ENCODE measurements at regions not wholly inside any gene's neighbourhood (a gene's known extent, or its start where the extent isn't known, plus 50 kb on each side); places are given as distances from the start of the nearest gene placed in this dataset.

- intact Hi-C loops (cut with DNase I) = no loop called here
- Histone ChIP-seq H3K9me3 (no peaks in the 10 kb centered on the region), H3K4me1 (no peaks in the 10 kb centered on the region), H3K27ac (no peak overlapping the region), H3K4me3 (no peak overlapping the region), H3K27me3 (no peaks in the 10 kb centered on the region), H3K36me3 (no peaks in the 10 kb centered on the region)
- no peak for DNase-seq
- ATAC-seq = no peak
- TF ChIP-seq CTCF (IDR thresholded peaks at IDR 0.05) = no peak
- TF ChIP-seq POLR2A (IDR thresholded peaks at IDR 0.05) = no peak
- WGBS, 4 donors = 65 to 74% (median 66%) methylated on average over 7 of the region's 7 CpGs
Observed at GRCh38 chrX:144494074-144494473, 610.2 kb downstream of the UBE2NL start.

- TF ChIP-seq CTCF (IDR thresholded peaks at IDR 0.05) = no peak
- no peak for TF ChIP-seq POLR2A (IDR thresholded peaks at IDR 0.05)
- intact Hi-C loops (cut with DNase I) = no loop called here
- Histone ChIP-seq H3K27ac (no peak overlapping the region), H3K4me1 (no peaks in the 10 kb centered on the region), H3K36me3 (no peaks in the 10 kb centered on the region), H3K27me3 (no peaks in the 10 kb centered on the region), H3K9me3 (peaks cover 0 to 3% (median 0%) of the 10 kb centered on the region in 12 donors), H3K4me3 (no peak overlapping the region)
- WGBS, 4 donors = 72 to 90% (median 80%) methylated on average over 3 of the region's 3 CpGs
- DNase-seq (no peak), ATAC-seq (no peak)
Observed at GRCh38 chrX:144531877-144532276, 648.0 kb downstream of the UBE2NL start.

- Histone ChIP-seq H3K4me1 (no peaks in the 10 kb centered on the region), H3K4me3 (no peak overlapping the region), H3K9me3 (no peaks in the 10 kb centered on the region), H3K27ac (no peak overlapping the region), H3K36me3 (no peaks in the 10 kb centered on the region), H3K27me3 (no peaks in the 10 kb centered on the region)
- WGBS, 4 donors = 50 to 62% (median 52%) methylated on average over 7 of the region's 7 CpGs
- ATAC-seq (no peak), DNase-seq (no peak)
- TF ChIP-seq POLR2A (IDR thresholded peaks at IDR 0.05) (no peak), CTCF (IDR thresholded peaks at IDR 0.05) (no peak)
- intact Hi-C loops (cut with DNase I) = no loop called here
Observed at GRCh38 chrX:144566592-144566991, 680.7 kb upstream of the SPANXN1 start.

- TF ChIP-seq POLR2A (IDR thresholded peaks at IDR 0.05) (no peak), CTCF (IDR thresholded peaks at IDR 0.05) (no peak)
- intact Hi-C loops (cut with DNase I) = no loop called here
- ATAC-seq (no peak), DNase-seq (peak in 1 of 5 donors; percentile 28)
- Histone ChIP-seq H3K9me3 (no peaks in the 10 kb centered on the region), H3K27me3 (no peaks in the 10 kb centered on the region), H3K27ac (no peak overlapping the region), H3K36me3 (no peaks in the 10 kb centered on the region), H3K4me1 (no peaks in the 10 kb centered on the region), H3K4me3 (no peak overlapping the region)
- 56 to 92% (median 76%) methylated on average over 1 of the region's 1 CpG for WGBS, 4 donors
Observed at GRCh38 chrX:144586756-144587155, 660.5 kb upstream of the SPANXN1 start.
